A549 (cell line): ENCODE measurements at regions not wholly inside any gene's neighbourhood (a gene's known extent, or its start where the extent isn't known, plus 50 kb on each side); places are given as distances from the start of the nearest gene placed in this dataset.

ENCODE experiments used
- ATAC-seq, 2 experiments: fragments of 200-7000 bp in 1 of 2; fragments of >200 bp in 1 of 2; cut with Nextera tagmentation in 1 of 2; cut with Tn5 transposase in 1 of 2; 3 replicates each; pipeline versions ENCODE4 v1.8.0 to v1.9.1; 2018 to 2020; ENCODE audit warnings: mild to moderate bottlenecking in 1 of 2, moderate library complexity in 1 of 2
- CTCF ChIA-PET: fragments of 300-600 bp; sonication (Branson Sonifier 250); formaldehyde crosslinking; extraction: SDS; loops from one replicate; lab custom pipeline; 2021; ENCODE audit warnings: antibody characterized with exemption, inconsistent platforms; lab: Yijun Ruan, JAX
- POLR2A ChIA-PET: fragments of 350-600 bp; formaldehyde crosslinking; extraction: SDS; loops from one replicate; lab custom pipeline; 2021; ENCODE audit warnings: antibody characterized with exemption, inconsistent platforms; lab: Yijun Ruan, JAX
- DNase-seq, 2 experiments: peaks; one replicate each; pipeline versions ENCODE4 v3.0.0 to v3.0.0-alpha.2; 2011 to 2016; ENCODE audit warnings: low read depth in 1 of 2, low spot score in 1 of 2
- FAIRE-seq: peaks from 2 replicates; lab custom pipeline; 2011; peaks lifted over from hg19 to GRCh38; lab: Jason Lieb, UNC
- H3K27ac ChIP-seq, 2 experiments: fragments of >200 bp; sonication (Bioruptor Twin); formaldehyde crosslinking; 3 replicates each; pipeline ENCODE4 v1.5.1; 2016 to 2017
- H3K4me1 ChIP-seq: fragments of >200 bp; sonication (Bioruptor Twin); formaldehyde crosslinking; 3 replicates; pipeline ENCODE4 v1.6.1; 2016
- H3K4me2 ChIP-seq: fragments of >200 bp; sonication (Bioruptor Twin); formaldehyde crosslinking; 3 replicates; pipeline ENCODE4 v1.6.1; 2016
- H3K4me3 ChIP-seq: fragments of >200 bp; sonication (Bioruptor Twin); formaldehyde crosslinking; 3 replicates; pipeline ENCODE4 v1.5.1; 2016
- H3K9me3 ChIP-seq: fragments of >200 bp; sonication (Bioruptor Twin); formaldehyde crosslinking; 3 replicates; pipeline ENCODE4 v1.6.1; 2016
- CHD4 ChIP-seq: fragments of 200-600 bp; sonication (generic); IDR thresholded peaks from 2 replicates; pipeline ENCODE4 v1.6.1; 2016; ENCODE audit warnings: antibody characterized with exemption, mild to moderate bottlenecking, borderline replicate concordance
- EHF ChIP-seq: fragments of 250-450 bp; sonication (Bioruptor Pico); IDR thresholded peaks from 2 replicates; pipeline ENCODE4 v1.5.0; 2020; ENCODE audit warnings: mild to moderate bottlenecking
- FOSB ChIP-seq: fragments of 250-450 bp; sonication (Bioruptor Pico); IDR thresholded peaks from 2 replicates; pipeline ENCODE4 v1.5.0; 2020; ENCODE audit warnings: mild to moderate bottlenecking, moderate library complexity
- FOSL2 ChIP-seq, 2 experiments: fragments of 450-650 bp in 1 of 2; fragments of >200 bp in 1 of 2; sonication (Bioruptor Twin) in 1 of 2; formaldehyde crosslinking; IDR thresholded peaks; 2 replicates each; pipeline versions ENCODE4 v1.5.0 to v1.6.1; 2016 to 2020; ENCODE audit warnings: mild to moderate bottlenecking in 1 of 2, moderate library complexity in 1 of 2
- GATA3 ChIP-seq: IDR thresholded peaks from 2 replicates; pipeline ENCODE4 v1.6.1; 2012; ENCODE audit warnings: borderline replicate concordance
- HEYL ChIP-seq: fragments of 250-450 bp; sonication (Bioruptor Pico); IDR thresholded peaks from 2 replicates; pipeline ENCODE4 v1.8.0; 2021; ENCODE audit warnings: mild to moderate bottlenecking, moderate library complexity
- HOXB13 ChIP-seq: fragments of 250-450 bp; sonication (Bioruptor Pico); IDR thresholded peaks from 2 replicates; pipeline ENCODE4 v1.5.0; 2020; ENCODE audit warnings: low read depth, mild to moderate bottlenecking, moderate library complexity
- JUNB ChIP-seq: fragments of >200 bp; sonication (Bioruptor Twin); formaldehyde crosslinking; IDR thresholded peaks from 2 replicates; pipeline ENCODE4 v1.6.1; 2016
- KDM5A ChIP-seq: fragments of 200-600 bp; sonication (generic); IDR thresholded peaks from 2 replicates; pipeline ENCODE4 v1.6.1; 2016; ENCODE audit warnings: antibody characterized with exemption, mild to moderate bottlenecking
- MYC ChIP-seq: IDR thresholded peaks from 2 replicates; pipeline ENCODE4 v1.6.1; 2012; ENCODE audit warnings: mild to moderate bottlenecking, inconsistent platforms, low read length, improper control_type of control experiment, borderline replicate concordance
- PHF8 ChIP-seq: fragments of 200-600 bp; sonication (generic); IDR thresholded peaks from 2 replicates; pipeline ENCODE4 v1.6.1; 2016; ENCODE audit warnings: low read depth, mild to moderate bottlenecking, antibody characterized with exemption, moderate library complexity, borderline replicate concordance
- POLR2AphosphoS2 ChIP-seq: conservative IDR thresholded peaks from 2 replicates; pipeline ENCODE4 v1.6.1; 2012; ENCODE audit warnings: low read length, improper control_type of control experiment, inconsistent platforms
- RAD21 ChIP-seq, 2 experiments: fragments of >200 bp in 1 of 2; sonication (Bioruptor Twin) in 1 of 2; formaldehyde crosslinking in 1 of 2; IDR thresholded peaks in 1 of 2; conservative IDR thresholded peaks in 1 of 2; 2 replicates in 1 of 2; 3 replicates in 1 of 2; pipeline ENCODE4 v1.6.1; 2012 to 2018; ENCODE audit warnings: inconsistent platforms in 1 of 2
- RFX5 ChIP-seq: fragments of 450-650 bp; IDR thresholded peaks from 2 replicates; pipeline ENCODE4 v1.7.1; 2014; ENCODE audit warnings: antibody characterized with exemption, mild to moderate bottlenecking, moderate library complexity
- SMC3 ChIP-seq: fragments of >200 bp; sonication (Bioruptor Twin); formaldehyde crosslinking; IDR thresholded peaks from 3 replicates; pipeline ENCODE4 v1.6.1; 2018; ENCODE audit warnings: inconsistent platforms
- TFCP2L1 ChIP-seq: fragments of 250-450 bp; sonication (Bioruptor Pico); IDR thresholded peaks from 2 replicates; pipeline ENCODE4 v1.5.0; 2021; ENCODE audit warnings: mild to moderate bottlenecking
- WGBS: methylation state at CpG from one replicate; pipeline ENCODE4 v1.1.6; 2017; ENCODE audit errors: missing lambda C conversion rate; 5-methylcytosine and 5-hydroxymethylcytosine counted together
- TF ChIP-seq, protein P1 (sequence below): IDR thresholded peaks from 2 replicates; pipeline ENCODE4 v1.6.1; 2012; ENCODE audit warnings: low read depth, borderline replicate concordance
- TF ChIP-seq, protein P2 (sequence below): fragments of 200-600 bp; sonication (generic); IDR thresholded peaks from 2 replicates; pipeline ENCODE4 v1.6.1; 2016; ENCODE audit warnings: antibody characterized with exemption, mild to moderate bottlenecking, moderate library complexity
- TF ChIP-seq, protein P3 (sequence below): IDR thresholded peaks from 2 replicates; pipeline ENCODE4 v1.6.1; 2012
- TF ChIP-seq, protein P4 (sequence below): fragments of >200 bp; sonication (Bioruptor Twin); formaldehyde crosslinking; IDR thresholded peaks from 3 replicates; pipeline ENCODE4 v1.5.1; 2016
- TF ChIP-seq, protein P5 (sequence below): fragments of >200 bp; sonication (Bioruptor Twin); formaldehyde crosslinking; IDR thresholded peaks from 3 replicates; pipeline ENCODE4 v1.6.1; 2016

DNA sequence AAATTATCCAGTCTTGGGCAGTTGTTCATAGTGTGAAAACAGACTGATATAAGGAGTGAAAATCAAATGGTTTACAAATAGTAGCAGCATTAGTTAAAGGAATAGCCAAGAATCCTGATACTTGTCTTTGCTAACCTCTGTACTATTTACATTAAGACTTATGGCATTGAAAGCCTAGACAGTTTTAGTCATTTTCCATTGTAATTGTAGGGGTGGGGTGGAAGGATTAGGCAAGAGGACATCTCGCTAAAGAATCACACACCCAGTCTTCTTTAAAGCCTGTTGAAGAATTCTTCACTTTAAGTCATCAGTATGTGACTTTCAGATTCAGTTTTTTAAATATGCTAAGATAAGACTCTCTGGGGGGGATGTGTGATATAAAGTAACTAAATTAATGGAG lies 207.5 kb upstream of the PHACTR1 start:
- ChIA-PET POLR2A (no interaction called here), CTCF (no interaction called here)
- ATAC-seq (no peak), DNase-seq (no peak), FAIRE-seq (no peak)
- WGBS: 74% methylated on average over 1 of the region's 1 CpG
- Histone ChIP-seq H3K4me3 (no peak overlapping the region), H3K27ac (no peak overlapping the region), H3K4me2 (no peak overlapping the region), H3K9me3 (no peaks in the 10 kb centered on the region), H3K4me1 (0 out of 3 replicates have a peak, but pooled peaks cover 4% of the 10 kb centered on the region)
- no peak for TF ChIP-seq HEYL (CRISPR knock-in tag)
- no peak for TF ChIP-seq TFCP2L1 (CRISPR knock-in tag)
- no peak for TF ChIP-seq MYC
- TF ChIP-seq, protein P1, sequence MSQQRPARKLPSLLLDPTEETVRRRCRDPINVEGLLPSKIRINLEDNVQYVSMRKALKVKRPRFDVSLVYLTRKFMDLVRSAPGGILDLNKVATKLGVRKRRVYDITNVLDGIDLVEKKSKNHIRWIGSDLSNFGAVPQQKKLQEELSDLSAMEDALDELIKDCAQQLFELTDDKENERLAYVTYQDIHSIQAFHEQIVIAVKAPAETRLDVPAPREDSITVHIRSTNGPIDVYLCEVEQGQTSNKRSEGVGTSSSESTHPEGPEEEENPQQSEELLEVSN: no peak
- no peak for TF ChIP-seq FOSB (CRISPR knock-in tag)
- TF ChIP-seq, protein P2, sequence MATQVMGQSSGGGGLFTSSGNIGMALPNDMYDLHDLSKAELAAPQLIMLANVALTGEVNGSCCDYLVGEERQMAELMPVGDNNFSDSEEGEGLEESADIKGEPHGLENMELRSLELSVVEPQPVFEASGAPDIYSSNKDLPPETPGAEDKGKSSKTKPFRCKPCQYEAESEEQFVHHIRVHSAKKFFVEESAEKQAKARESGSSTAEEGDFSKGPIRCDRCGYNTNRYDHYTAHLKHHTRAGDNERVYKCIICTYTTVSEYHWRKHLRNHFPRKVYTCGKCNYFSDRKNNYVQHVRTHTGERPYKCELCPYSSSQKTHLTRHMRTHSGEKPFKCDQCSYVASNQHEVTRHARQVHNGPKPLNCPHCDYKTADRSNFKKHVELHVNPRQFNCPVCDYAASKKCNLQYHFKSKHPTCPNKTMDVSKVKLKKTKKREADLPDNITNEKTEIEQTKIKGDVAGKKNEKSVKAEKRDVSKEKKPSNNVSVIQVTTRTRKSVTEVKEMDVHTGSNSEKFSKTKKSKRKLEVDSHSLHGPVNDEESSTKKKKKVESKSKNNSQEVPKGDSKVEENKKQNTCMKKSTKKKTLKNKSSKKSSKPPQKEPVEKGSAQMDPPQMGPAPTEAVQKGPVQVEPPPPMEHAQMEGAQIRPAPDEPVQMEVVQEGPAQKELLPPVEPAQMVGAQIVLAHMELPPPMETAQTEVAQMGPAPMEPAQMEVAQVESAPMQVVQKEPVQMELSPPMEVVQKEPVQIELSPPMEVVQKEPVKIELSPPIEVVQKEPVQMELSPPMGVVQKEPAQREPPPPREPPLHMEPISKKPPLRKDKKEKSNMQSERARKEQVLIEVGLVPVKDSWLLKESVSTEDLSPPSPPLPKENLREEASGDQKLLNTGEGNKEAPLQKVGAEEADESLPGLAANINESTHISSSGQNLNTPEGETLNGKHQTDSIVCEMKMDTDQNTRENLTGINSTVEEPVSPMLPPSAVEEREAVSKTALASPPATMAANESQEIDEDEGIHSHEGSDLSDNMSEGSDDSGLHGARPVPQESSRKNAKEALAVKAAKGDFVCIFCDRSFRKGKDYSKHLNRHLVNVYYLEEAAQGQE: no peak
- TF ChIP-seq RAD21 (conservative IDR thresholded peaks at IDR 0.05 in 1 of 2, IDR thresholded peaks at IDR 0.05 in 1 of 2): no peak
- no peak for TF ChIP-seq CHD4
- no peak for TF ChIP-seq EHF
- TF ChIP-seq, protein P3, sequence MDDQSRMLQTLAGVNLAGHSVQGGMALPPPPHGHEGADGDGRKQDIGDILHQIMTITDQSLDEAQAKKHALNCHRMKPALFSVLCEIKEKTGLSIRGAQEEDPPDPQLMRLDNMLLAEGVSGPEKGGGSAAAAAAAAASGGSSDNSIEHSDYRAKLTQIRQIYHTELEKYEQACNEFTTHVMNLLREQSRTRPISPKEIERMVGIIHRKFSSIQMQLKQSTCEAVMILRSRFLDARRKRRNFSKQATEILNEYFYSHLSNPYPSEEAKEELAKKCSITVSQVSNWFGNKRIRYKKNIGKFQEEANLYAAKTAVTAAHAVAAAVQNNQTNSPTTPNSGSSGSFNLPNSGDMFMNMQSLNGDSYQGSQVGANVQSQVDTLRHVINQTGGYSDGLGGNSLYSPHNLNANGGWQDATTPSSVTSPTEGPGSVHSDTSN: no peak
- no peak for TF ChIP-seq JUNB
- no peak for TF ChIP-seq RFX5

DNA sequence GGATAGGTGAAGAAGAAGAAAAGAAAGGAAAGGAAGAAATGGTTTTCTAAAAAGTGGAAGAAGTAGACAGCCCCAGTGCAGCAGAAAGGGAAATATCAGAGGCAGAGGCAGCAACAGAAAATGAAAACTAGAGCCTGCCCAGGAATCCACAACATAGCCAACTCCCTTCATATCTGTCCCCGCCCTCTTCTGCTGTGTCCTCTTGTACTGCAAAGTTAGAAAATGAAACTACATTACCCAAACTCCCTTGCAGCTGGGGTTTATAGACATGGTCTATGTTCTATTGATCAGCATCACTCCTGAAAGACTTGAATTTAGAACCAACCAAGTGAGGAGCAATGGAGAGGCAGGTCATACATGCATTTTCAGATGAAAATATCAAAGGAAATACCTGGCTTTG lies 200.5 kb upstream of the PHACTR1 start:
- no peaks in the 10 kb centered on the region for H3K4me1 ChIP-seq
- ChIA-PET CTCF (no interaction called here), POLR2A (no interaction called here)
- H3K27ac ChIP-seq: peak overlapping the region; percentile 22 to 60; a peak in 4 of 6 replicates
- no peak overlapping the region for H3K4me3 ChIP-seq
- FAIRE-seq (no peak), DNase-seq (peak in 1 of 2 experiments; percentile 16), ATAC-seq (peak; percentile 62 to 87; a peak in 4 of 6 replicates)
- TF ChIP-seq RFX5 (no peak), POLR2AphosphoS2 (no peak), FOSL2 (IDR thresholded peaks at IDR 0.05) (no peak), FOSL2 (CRISPR knock-in tag; IDR thresholded peaks at IDR 0.05) (no peak), FOSB (CRISPR knock-in tag) (no peak), SMC3 (no peak), HOXB13 (CRISPR knock-in tag) (no peak), MYC (no peak), GATA3 (no peak), JUNB (no peak), PHF8 (no peak), KDM5A (no peak)
- TF ChIP-seq, protein P4, sequence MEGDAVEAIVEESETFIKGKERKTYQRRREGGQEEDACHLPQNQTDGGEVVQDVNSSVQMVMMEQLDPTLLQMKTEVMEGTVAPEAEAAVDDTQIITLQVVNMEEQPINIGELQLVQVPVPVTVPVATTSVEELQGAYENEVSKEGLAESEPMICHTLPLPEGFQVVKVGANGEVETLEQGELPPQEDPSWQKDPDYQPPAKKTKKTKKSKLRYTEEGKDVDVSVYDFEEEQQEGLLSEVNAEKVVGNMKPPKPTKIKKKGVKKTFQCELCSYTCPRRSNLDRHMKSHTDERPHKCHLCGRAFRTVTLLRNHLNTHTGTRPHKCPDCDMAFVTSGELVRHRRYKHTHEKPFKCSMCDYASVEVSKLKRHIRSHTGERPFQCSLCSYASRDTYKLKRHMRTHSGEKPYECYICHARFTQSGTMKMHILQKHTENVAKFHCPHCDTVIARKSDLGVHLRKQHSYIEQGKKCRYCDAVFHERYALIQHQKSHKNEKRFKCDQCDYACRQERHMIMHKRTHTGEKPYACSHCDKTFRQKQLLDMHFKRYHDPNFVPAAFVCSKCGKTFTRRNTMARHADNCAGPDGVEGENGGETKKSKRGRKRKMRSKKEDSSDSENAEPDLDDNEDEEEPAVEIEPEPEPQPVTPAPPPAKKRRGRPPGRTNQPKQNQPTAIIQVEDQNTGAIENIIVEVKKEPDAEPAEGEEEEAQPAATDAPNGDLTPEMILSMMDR: no peak
- TF ChIP-seq, protein P5, sequence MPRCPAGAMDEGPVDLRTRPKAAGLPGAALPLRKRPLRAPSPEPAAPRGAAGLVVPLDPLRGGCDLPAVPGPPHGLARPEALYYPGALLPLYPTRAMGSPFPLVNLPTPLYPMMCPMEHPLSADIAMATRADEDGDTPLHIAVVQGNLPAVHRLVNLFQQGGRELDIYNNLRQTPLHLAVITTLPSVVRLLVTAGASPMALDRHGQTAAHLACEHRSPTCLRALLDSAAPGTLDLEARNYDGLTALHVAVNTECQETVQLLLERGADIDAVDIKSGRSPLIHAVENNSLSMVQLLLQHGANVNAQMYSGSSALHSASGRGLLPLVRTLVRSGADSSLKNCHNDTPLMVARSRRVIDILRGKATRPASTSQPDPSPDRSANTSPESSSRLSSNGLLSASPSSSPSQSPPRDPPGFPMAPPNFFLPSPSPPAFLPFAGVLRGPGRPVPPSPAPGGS: no peak
- TF ChIP-seq, protein P3: no peak
- peak overlapping the region; percentile 50 for H3K4me2 ChIP-seq
- 60% methylated on average over 1 of the region's 1 CpG for WGBS
- no peaks in the 10 kb centered on the region for H3K9me3 ChIP-seq
